H1 (cell line): ENCODE measurements at regions not wholly inside any gene's neighbourhood (a gene's known extent, or its start where the extent isn't known, plus 50 kb on each side); places are given as distances from the start of the nearest gene placed in this dataset.

ENCODE experiments used
- CTCF ChIA-PET: fragments of 300-600 bp; sonication (Branson Sonifier 250); formaldehyde crosslinking; loops from one replicate; lab custom pipeline; 2021; ENCODE audit not compliant: partially characterized antibody; lab: Charles Lee
- POLR2A ChIA-PET: fragments of 300-600 bp; sonication (Branson Sonifier 250); formaldehyde crosslinking; loops from one replicate; lab custom pipeline; 2021; ENCODE audit warnings: inconsistent platforms; ENCODE audit not compliant: partially characterized antibody; lab: Charles Lee
- DNase-seq, 2 experiments: peaks; one replicate each; pipeline versions ENCODE4 v3.0.0 to v3.0.0-alpha.2; 2010 to 2022; ENCODE audit warnings: low spot score in 2 of 2, low read depth in 1 of 2, mixed read lengths in 1 of 2
- FAIRE-seq: peaks from 2 replicates; lab custom pipeline; 2011; peaks lifted over from hg19 to GRCh38; lab: Jason Lieb, UNC
- H2AFZ ChIP-seq: 2 replicates; pipeline ENCODE4 v1.8.1; 2012; ENCODE audit warnings: low read length, inconsistent platforms
- H2AK5ac ChIP-seq: 2 replicates; pipeline ENCODE4 v1.6.1; 2013; ENCODE audit warnings: low read depth, low read length
- H2BK120ac ChIP-seq: replicated peaks from 2 replicates; pipeline ENCODE3; 2013; ENCODE audit warnings: low read depth, low read length, inconsistent platforms
- H2BK12ac ChIP-seq: 2 replicates; pipeline ENCODE4 v1.6.1; 2013; ENCODE audit warnings: low read depth, low read length
- H2BK15ac ChIP-seq: 2 replicates; pipeline ENCODE4 v1.6.1; 2013; ENCODE audit warnings: low read length
- H2BK20ac ChIP-seq: 2 replicates; pipeline ENCODE4 v1.6.1; 2013; ENCODE audit warnings: low read length
- H2BK5ac ChIP-seq: 2 replicates; pipeline ENCODE4 v1.6.1; 2013; ENCODE audit warnings: low read depth, low read length
- H3K14ac ChIP-seq: 2 replicates; pipeline ENCODE4 v1.6.1; 2013; ENCODE audit warnings: inconsistent platforms; ENCODE audit not compliant: insufficient read length
- H3K18ac ChIP-seq: 2 replicates; pipeline ENCODE4 v1.6.1; 2013; ENCODE audit warnings: low read length; ENCODE audit errors: extremely low read depth
- H3K23ac ChIP-seq: 2 replicates; pipeline ENCODE4 v1.6.1; 2013; ENCODE audit warnings: inconsistent platforms; ENCODE audit not compliant: insufficient read length
- H3K23me2 ChIP-seq: 2 replicates; pipeline ENCODE4 v1.6.1; 2013; ENCODE audit warnings: low read depth, low read length
- H3K27ac ChIP-seq: 2 replicates; pipeline ENCODE4 v1.6.1; 2011; ENCODE audit warnings: low read depth, low read length, inconsistent platforms
- H3K27me3 ChIP-seq, 4 experiments: replicated peaks in 1 of 4; 1 replicate in 1 of 4; 2 replicates in 3 of 4; pipeline versions ENCODE4 v1.6.1 to v1.8.1; 2011 to 2013; ENCODE audit warnings: low read length in 3 of 4, mild to moderate bottlenecking in 3 of 4, inconsistent platforms in 2 of 4, mixed read lengths in 2 of 4, moderate library complexity in 1 of 4; ENCODE audit not compliant: control insufficient read depth in 3 of 4, insufficient read depth in 3 of 4; ENCODE audit errors: extremely low read depth in 1 of 4
- H3K36me3 ChIP-seq, 4 experiments: 2 replicates each; pipeline versions ENCODE4 v1.6.1 to v1.8.1; 2011 to 2013; ENCODE audit warnings: mild to moderate bottlenecking in 4 of 4, low read length in 3 of 4, moderate library complexity in 2 of 4, control low read depth in 1 of 4, inconsistent platforms in 1 of 4; ENCODE audit not compliant: insufficient read depth in 4 of 4, control insufficient read depth in 2 of 4
- H3K4ac ChIP-seq: replicated peaks from 2 replicates; pipeline ENCODE3; 2013; ENCODE audit warnings: low read length, low read depth, mixed read lengths, inconsistent platforms; ENCODE audit not compliant: insufficient read length
- H3K4me1 ChIP-seq, 4 experiments: replicated peaks in 1 of 4; 1 replicate in 1 of 4; 2 replicates in 3 of 4; pipeline versions ENCODE4 v1.6.1 to v1.8.1; 2011 to 2013; ENCODE audit warnings: low read length in 3 of 4, inconsistent platforms in 2 of 4, mixed read lengths in 1 of 4; ENCODE audit not compliant: insufficient read depth in 4 of 4, control insufficient read depth in 3 of 4
- H3K4me2 ChIP-seq, 2 experiments: 2 replicates each; pipeline versions ENCODE4 v1.6.1 to v1.8.1; 2011 to 2013; ENCODE audit warnings: low read depth in 2 of 2, low read length in 2 of 2, control low read depth in 1 of 2, inconsistent platforms in 1 of 2, mild to moderate bottlenecking in 1 of 2; ENCODE audit not compliant: insufficient read depth in 1 of 2
- H3K4me3 ChIP-seq, 4 experiments: fragments of 200-600, 300-600 bp in 1 of 4; sonication (generic), shearing (Covaris generic), sonication (Bioruptor Twin) in 1 of 4; 2 replicates each; pipeline versions ENCODE4 v1.5.1 to v1.8.1; 2011 to 2016; ENCODE audit warnings: low read length in 4 of 4, low read depth in 3 of 4, control low read depth in 2 of 4, inconsistent platforms in 2 of 4, mild to moderate bottlenecking in 2 of 4, mixed read lengths in 1 of 4, moderate library complexity in 1 of 4; ENCODE audit not compliant: insufficient read depth in 2 of 4; ENCODE audit errors: extremely low read depth in 1 of 4
- H3K56ac ChIP-seq: replicated peaks from 2 replicates; pipeline ENCODE3; 2013; ENCODE audit warnings: low read depth, mild to moderate bottlenecking, mixed read lengths, low read length, inconsistent platforms; ENCODE audit not compliant: insufficient read length
- H3K79me1 ChIP-seq: 2 replicates; pipeline ENCODE4 v1.6.1; 2013; ENCODE audit warnings: low read depth, low read length, control low read depth
- H3K79me2 ChIP-seq, 2 experiments: 2 replicates each; pipeline versions ENCODE4 v1.6.1 to v1.8.1; 2012 to 2013; ENCODE audit warnings: low read length in 2 of 2, mild to moderate bottlenecking in 2 of 2, inconsistent platforms in 1 of 2; ENCODE audit not compliant: insufficient read depth in 2 of 2, control insufficient read depth in 1 of 2
- H3K9ac ChIP-seq, 4 experiments: replicated peaks in 1 of 4; 1 replicate in 1 of 4; 2 replicates in 3 of 4; pipeline versions ENCODE4 v1.6.1 to v1.8.1; 2011 to 2013; ENCODE audit warnings: low read depth in 3 of 4, low read length in 3 of 4, control low read depth in 2 of 4, mild to moderate bottlenecking in 2 of 4, moderate library complexity in 2 of 4, inconsistent platforms in 1 of 4; ENCODE audit errors: extremely low read depth in 1 of 4
- H3K9me3 ChIP-seq, 2 experiments: 2 replicates each; pipeline versions ENCODE4 v1.6.1 to v1.8.1; 2012 to 2013; ENCODE audit warnings: mild to moderate bottlenecking in 2 of 2, moderate library complexity in 2 of 2, control low read depth in 1 of 2, inconsistent platforms in 1 of 2, low read depth in 1 of 2, low read length in 1 of 2, mixed read lengths in 1 of 2; ENCODE audit not compliant: insufficient read depth in 2 of 2
- H4K20me1 ChIP-seq, 2 experiments: replicated peaks in 1 of 2; 2 replicates each; pipeline versions ENCODE3 to v1.8.1; 2011 to 2013; ENCODE audit warnings: inconsistent platforms in 2 of 2, low read length in 2 of 2, mild to moderate bottlenecking in 1 of 2; ENCODE audit not compliant: insufficient read depth in 2 of 2, control insufficient read depth in 1 of 2
- H4K5ac ChIP-seq: 2 replicates; pipeline ENCODE4 v1.6.1; 2013; ENCODE audit warnings: low read length, low read depth, mixed read lengths, inconsistent platforms; ENCODE audit not compliant: insufficient read length
- H4K8ac ChIP-seq: 2 replicates; pipeline ENCODE4 v1.8.0; 2013; ENCODE audit warnings: mild to moderate bottlenecking, moderate library complexity, low read length, inconsistent platforms; ENCODE audit not compliant: insufficient read depth; ENCODE audit errors: extremely low read depth
- H4K91ac ChIP-seq: replicated peaks from 2 replicates; pipeline ENCODE3; 2013; ENCODE audit warnings: low read length, mixed read lengths, inconsistent platforms; ENCODE audit not compliant: insufficient read length
- GABPA ChIP-seq: IDR thresholded peaks from 2 replicates; pipeline ENCODE4 v1.6.1; 2011; ENCODE audit warnings: mild to moderate bottlenecking, low read length, moderate library complexity, borderline replicate concordance; ENCODE audit not compliant: insufficient read depth
- SAP30 ChIP-seq: fragments of 300-600 bp; sonication (generic); IDR thresholded peaks from 2 replicates; pipeline ENCODE4 v1.7.1; 2012; ENCODE audit warnings: low read length, moderate library complexity, mild to moderate bottlenecking, inconsistent platforms; ENCODE audit not compliant: insufficient read depth, insufficient replicate concordance
- WGBS, 2 experiments: shearing (Covaris generic) in 1 of 2; methylation state at CpG; one replicate each; pipeline versions ENCODE4 v1.1.6 to v1.1.7; 2013 to 2015; ENCODE audit warnings: low lambda C conversion rate in 2 of 2, mixed read lengths in 2 of 2, inconsistent platforms in 1 of 2, low coverage in 1 of 2, missing lambda C conversion rate in 1 of 2; ENCODE audit not compliant: insufficient replicate concordance in 2 of 2, insufficient coverage in 1 of 2, insufficient read length in 1 of 2; ENCODE audit errors: extremely low coverage in 1 of 2, missing lambda C conversion rate in 1 of 2; 5-methylcytosine and 5-hydroxymethylcytosine counted together

- H2AK5ac ChIP-seq = no peak overlapping the region
- no peaks in the 10 kb centered on the region for H3K9me3 ChIP-seq
- H3K9ac ChIP-seq = no peak overlapping the region
- H2BK15ac ChIP-seq = no peak overlapping the region
- H3K79me1 ChIP-seq = no peaks in the 10 kb centered on the region
- no peak overlapping the region for H3K14ac ChIP-seq
- no peak overlapping the region for H3K56ac ChIP-seq
- 0 out of 4 replicates have a peak overlapping the region, but pooled peaks of 1 of the 2 experiments have one; percentile 12 for H3K4me2 ChIP-seq
- H3K23me2 ChIP-seq = no peaks in the 10 kb centered on the region
- DNase-seq = no peak
- H2BK5ac ChIP-seq = no peak overlapping the region
- H3K4me3 ChIP-seq = no peak overlapping the region
- no peak for FAIRE-seq
- no peak overlapping the region for H3K27ac ChIP-seq
- no peak overlapping the region for H3K18ac ChIP-seq
- WGBS, 2 experiments = 95% methylated on average over 4 of the region's 4 CpGs; no CpG with 5 or more reads in 1 of the 2 experiments
- ChIA-PET CTCF (interaction anchor here (1.3 to 1.6 kb wide), 2 partner anchors 10 to 29 kb away, joined by 3 to 4 read pairs; no protein-coding TSS in a partner anchor), POLR2A (no interaction called here)
- no peaks in the 10 kb centered on the region for H3K27me3 ChIP-seq
- peaks cover 0 to 16% (median 7%) of the 10 kb centered on the region in 4 experiments; a peak in 5 of 7 replicates for H3K4me1 ChIP-seq
- no peaks in the 10 kb centered on the region for H3K79me2 ChIP-seq
- H4K5ac ChIP-seq = no peak overlapping the region
- TF ChIP-seq SAP30 = no peak
- no peak for TF ChIP-seq GABPA
- TF ChIP-seq, all 59 proteins: peak for 0
- no peaks in the 10 kb centered on the region for H4K20me1 ChIP-seq
- no peak overlapping the region for H2BK12ac ChIP-seq
- H2BK120ac ChIP-seq = no peak overlapping the region
- no peaks in the 10 kb centered on the region for H3K36me3 ChIP-seq
- no peak overlapping the region for H2BK20ac ChIP-seq
- no peak overlapping the region for H4K91ac ChIP-seq
- no peak overlapping the region for H4K8ac ChIP-seq
- H3K23ac ChIP-seq = no peak overlapping the region
- H2AFZ ChIP-seq = no peak overlapping the region
- peak overlapping the region; percentile 14 for H3K4ac ChIP-seq
Measured at GRCh38 chr7:12091231-12091630, 119.9 kb upstream of the TMEM106B start.
